ENCODE measurements at regions not wholly inside any gene's neighbourhood (a gene's known extent, or its start where the extent isn't known, plus 50 kb on each side); places are given as distances from the start of the nearest gene placed in this dataset.
"Not testable (repeated sequence)": the region's sequence is repeated elsewhere in the genome, so short reads cannot be mapped to it uniquely, and the experiment has no call there.

DNA sequence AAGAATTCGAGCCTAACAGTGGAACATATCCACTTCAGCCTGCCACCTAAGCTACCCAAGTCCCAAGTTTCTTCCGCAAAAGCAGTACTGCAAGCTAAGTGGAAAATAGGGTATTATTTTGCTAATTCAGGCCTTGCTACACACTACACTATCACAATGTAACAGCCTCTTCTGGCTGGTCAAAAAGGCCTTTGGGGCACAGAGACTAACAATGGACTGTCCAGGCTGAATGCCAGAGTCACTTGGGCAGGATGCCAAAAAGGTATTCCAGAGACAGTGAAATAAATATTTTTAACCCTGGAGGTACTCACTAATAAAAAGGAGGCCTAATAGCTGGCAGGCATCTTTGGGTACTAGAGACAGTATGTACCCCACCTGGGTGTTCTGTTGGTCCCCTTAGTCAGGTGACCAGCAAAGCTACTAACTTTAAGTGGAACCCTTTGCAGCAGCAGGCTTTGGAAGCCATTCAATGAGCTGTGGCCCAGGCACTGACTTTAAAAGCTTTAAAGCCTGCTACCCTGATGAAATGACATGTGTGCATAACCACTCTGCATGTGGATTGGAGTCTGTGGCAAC, 692.1 kb downstream of the HTR1B start:
- no peaks in the 10 kb centered on the region for H3K36me3 Mint-ChIP-seq
- DNase-seq (ENCODE audit: low spot score in 2 of 2), result no peak
- no peaks in the 10 kb centered on the region for H3K9me3 Mint-ChIP-seq
- ATAC-seq, result no peak
- H3K27ac Mint-ChIP-seq, result no peak overlapping the region

DNA sequence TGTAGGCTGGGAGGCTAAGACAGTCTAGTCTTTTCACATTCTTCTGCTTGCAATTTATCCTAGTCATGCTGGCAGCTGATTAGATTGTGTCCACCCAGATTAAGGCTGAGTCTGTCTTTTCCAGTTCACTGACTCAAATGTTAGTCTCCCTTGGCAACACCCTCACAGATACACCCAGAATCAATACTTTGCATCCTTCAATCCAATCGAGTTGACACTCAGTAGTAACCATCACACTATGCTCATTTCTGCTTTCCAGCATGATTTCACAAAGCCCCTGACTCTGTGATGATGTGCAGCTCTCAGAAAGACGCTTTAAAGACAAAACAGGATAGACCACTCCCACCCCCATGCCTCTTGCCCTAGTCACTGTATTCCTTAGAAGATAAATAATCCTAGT, 693.0 kb downstream of the HTR1B start:
- Mint-ChIP-seq H3K36me3 (no peaks in the 10 kb centered on the region), H3K9me3 (no peaks in the 10 kb centered on the region), H3K27ac (no peak overlapping the region)
- no peak for ATAC-seq
- no peak for DNase-seq (ENCODE audit: low spot score in 2 of 2)

DNA sequence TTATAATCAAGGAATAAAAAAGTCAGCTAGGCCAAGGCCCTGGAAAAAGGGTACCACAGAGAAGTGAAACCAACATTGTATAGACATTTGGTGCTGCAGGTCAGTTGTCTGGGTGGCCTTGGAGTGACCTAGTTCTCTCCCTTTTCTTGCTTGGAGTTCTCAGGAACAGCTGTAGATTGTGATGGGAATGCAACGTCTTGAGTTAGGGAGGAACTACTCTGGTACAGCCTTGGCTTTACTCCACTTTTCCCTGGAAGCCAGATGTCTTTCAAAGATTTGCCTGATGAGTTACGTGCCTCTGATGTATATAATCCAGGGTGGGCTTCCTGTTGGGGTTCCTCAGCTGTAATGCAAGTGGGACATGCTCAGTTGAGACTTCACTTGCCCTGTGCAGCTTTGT, 694.7 kb downstream of the HTR1B start:
- no peak for ATAC-seq
- H3K27ac Mint-ChIP-seq, result no peak overlapping the region

DNA sequence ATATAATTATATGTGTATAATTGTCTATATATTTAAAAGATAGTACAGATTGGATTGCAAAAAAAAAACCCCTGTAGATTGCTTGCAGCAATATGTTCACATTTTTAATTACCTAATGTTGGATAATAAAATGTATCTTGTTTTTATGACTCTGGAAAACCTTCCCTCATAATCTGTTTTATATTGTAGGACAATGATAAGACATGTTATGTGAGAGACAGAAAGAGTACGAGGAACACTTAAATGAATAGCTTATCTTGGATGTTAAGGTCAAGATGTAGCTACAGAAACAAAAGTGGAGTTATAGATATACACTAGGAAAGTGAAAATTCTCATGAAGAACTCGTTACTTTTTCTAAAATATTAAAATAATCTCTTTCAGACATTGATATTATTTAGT, 691.6 kb upstream of the IMPG1 start:
- DNase-seq (ENCODE audit: low spot score in 2 of 2) (no peak), ATAC-seq (no peak)
- H3K36me3 Mint-ChIP-seq, result no peaks in the 10 kb centered on the region
- H3K27ac Mint-ChIP-seq, result no peak overlapping the region
- H3K9me3 Mint-ChIP-seq, result peaks cover 6 to 8% of the 10 kb centered on the region in 2 donors

More for the DNA sequence above, 694.7 kb downstream of the HTR1B start:
- Mint-ChIP-seq H3K36me3 (no peaks in the 10 kb centered on the region), H3K9me3 (no peaks in the 10 kb centered on the region)
- DNase-seq (ENCODE audit: low spot score in 2 of 2), result no peak

DNA sequence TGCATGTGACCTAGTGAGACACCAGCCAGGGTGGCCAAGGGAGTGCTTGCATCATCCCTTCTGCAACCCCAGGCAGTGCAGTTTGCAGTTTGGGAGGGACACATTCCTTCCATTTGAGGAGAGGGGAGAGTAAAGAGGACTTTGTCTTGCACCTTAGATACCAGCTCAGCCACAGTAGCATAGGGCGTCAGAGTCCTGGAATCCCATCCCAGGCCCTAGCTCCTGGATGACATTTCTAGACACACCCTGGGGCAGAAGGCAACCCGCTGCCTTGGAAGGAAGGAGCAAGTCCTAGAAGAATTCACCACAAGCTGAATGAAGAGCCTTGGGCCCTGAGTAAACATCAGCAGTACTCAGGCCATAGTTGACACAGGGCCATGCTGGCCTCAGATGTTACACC, 680.4 kb upstream of the IMPG1 start:
- Mint-ChIP-seq H3K36me3 (peaks cover 0 to 13% of the 10 kb centered on the region in 2 donors), H3K9me3 (peaks cover 17 to 28% of the 10 kb centered on the region in 2 donors), H3K27ac (no peak overlapping the region)
- no peak for DNase-seq (ENCODE audit: low spot score in 2 of 2)
- ATAC-seq, result no peak

DNA sequence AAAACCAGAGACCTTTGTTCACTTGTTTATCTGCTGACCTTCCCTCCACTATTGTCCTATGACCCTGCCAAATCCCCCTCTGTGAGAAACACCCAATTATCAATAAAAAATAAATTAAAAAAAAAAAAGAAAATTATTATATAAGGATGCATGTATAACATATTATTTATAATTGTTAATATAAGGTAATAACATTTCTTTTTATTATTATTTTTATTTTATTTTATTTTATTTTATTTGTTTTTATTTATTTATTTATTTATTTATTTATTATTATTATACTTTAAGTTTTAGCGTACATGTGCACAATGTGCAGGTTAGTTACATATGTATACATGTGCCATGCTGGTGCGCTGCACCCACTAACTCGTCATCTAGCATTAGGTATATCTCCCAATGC, 672.9 kb upstream of the IMPG1 start:
- DNase-seq (ENCODE audit: low spot score in 2 of 2); ATAC-seq; H3K36me3 Mint-ChIP-seq; H3K27ac Mint-ChIP-seq: not testable (repeated sequence)
- peaks cover 5 to 17% of the 10 kb centered on the region in 2 donors for H3K9me3 Mint-ChIP-seq

DNA sequence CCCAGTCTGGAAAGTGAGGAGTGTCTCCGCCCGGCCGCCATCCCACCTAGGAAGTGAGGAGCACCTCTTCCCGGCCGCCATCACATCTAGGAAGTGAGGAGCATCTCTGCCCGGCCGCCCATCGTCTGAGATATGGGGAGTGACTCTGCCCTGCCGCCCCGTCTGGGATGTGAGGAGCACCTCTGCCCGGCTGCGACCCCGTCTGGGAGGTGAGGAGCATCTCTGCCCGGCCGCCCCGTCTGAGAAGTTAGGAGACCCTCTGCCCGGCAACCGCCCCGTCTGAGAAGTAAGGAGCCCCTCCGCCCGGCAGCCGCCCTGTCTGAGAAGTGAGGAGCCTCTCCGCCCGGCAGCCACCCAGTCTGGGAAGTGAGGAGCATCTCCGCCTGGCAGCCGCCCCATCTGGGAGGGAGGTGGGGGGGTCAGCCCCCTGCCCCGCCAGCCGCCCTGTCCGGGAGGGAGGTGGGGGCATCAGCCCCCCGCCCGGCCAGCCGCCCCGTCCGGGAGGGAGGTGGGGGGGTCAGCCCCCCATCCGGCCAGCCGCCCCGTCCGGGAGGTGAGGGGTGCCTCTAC, 671.8 kb upstream of the IMPG1 start:
- ATAC-seq; H3K27ac Mint-ChIP-seq; H3K36me3 Mint-ChIP-seq; DNase-seq (ENCODE audit: low spot score in 2 of 2): not testable (repeated sequence)
- H3K9me3 Mint-ChIP-seq, result peaks cover 5 to 14% of the 10 kb centered on the region in 2 donors

DNA sequence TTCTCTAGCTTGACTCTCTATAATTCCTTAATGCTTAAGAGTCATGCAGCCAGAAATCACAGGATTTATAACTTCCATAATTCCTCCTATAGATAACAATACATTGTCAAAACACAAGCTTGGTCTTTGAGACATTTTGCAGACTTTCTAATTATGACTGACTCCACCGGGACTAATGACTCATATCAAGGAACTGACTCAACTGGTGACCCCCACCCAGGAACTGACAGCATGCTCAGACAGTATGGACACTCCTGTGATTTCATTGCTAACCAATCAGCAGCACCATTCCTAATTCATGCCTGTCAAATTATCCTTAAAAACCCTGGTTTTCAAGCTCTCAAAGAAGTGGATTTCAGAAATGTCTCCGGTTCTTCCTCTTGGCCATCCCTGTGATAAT, 670.5 kb upstream of the IMPG1 start:
- no peak overlapping the region for H3K27ac Mint-ChIP-seq
- DNase-seq (ENCODE audit: low spot score in 2 of 2) (no peak), ATAC-seq (no peak)
- peaks cover 0 to 10% of the 10 kb centered on the region in 2 donors for H3K9me3 Mint-ChIP-seq
- H3K36me3 Mint-ChIP-seq, result no peaks in the 10 kb centered on the region

DNA sequence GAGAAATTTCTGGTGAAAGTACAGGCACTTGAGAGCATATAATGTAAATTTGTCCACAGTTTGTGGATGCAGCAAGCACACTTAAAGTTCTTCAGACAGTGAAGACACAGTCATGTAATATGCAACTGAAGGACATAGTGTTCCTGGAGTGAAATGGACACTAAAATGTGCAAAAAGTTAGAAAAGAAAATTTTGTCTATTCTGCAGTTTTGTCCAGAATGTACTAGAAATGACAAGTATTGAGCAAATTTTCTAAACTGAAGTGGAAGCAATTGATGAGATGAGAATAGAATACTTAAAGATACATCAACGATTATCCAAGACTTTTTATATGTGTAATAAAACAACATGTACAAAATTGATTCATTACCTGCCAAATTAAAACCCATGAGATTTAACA, 647.0 kb upstream of the IMPG1 start:
- peaks cover 18 to 19% of the 10 kb centered on the region in 2 donors for H3K9me3 Mint-ChIP-seq
- no peak overlapping the region for H3K27ac Mint-ChIP-seq
- no peaks in the 10 kb centered on the region for H3K36me3 Mint-ChIP-seq
- ATAC-seq (no peak), DNase-seq (ENCODE audit: low spot score in 2 of 2) (no peak)

DNA sequence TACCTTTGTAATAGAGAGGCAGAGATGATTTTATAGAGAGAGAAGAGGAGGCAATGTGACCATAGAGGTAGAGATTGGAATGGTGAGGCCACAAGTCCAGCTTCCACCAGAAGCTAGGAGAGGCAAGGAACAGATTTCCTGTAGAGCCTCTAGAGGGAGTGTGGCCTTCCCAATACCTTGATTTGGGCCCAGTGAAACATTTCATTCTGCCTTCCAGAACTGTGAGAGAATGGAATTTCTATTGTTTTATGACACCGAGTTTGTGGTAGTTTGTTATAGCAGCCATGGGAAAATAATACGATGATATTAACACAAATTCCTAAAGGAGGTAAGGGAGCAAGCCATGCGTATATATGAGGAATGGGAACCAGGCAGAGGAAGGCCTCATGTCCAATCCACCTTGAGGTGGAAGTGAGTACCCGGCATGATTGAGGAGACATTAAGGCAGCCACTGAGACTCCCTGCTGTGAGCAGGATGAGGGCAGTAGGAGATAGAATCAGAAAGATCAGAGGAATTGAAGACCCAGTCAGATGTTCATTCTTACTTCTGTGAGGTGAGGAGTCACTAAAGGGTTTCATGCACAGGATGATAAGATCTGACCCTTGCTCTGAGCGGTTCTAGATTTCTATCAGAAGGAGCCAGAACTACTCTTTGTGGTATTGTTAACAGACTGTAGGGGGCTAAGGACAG, 636.3 kb upstream of the IMPG1 start:
- DNase-seq (ENCODE audit: low spot score in 2 of 2) (no peak), ATAC-seq (no peak)
- Mint-ChIP-seq H3K36me3 (no peaks in the 10 kb centered on the region), H3K9me3 (peaks cover 0 to 3% of the 10 kb centered on the region in 2 donors), H3K27ac (no peak overlapping the region)

DNA sequence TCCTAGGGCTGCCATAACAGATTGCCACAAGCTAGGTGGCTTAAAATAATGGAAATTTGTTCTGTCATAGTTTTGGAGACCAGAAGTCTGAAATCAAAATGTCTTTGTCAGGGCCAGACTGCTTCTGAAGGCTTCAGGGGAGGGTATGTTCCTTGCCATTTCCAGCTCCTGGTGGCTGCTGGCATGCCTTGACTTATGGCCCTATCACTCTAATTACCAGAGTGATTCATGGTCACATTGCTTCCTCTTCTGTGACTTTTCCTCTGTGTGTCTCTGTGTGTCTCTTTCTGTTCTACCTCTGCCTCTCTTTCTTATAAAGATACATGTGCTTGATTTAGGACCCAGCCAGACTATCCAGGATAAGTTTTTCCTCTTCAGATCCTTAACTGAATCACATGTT, 635.2 kb upstream of the IMPG1 start:
- Mint-ChIP-seq H3K36me3 (no peaks in the 10 kb centered on the region), H3K9me3 (peaks cover 2 to 3% of the 10 kb centered on the region in 2 donors), H3K27ac (no peak overlapping the region)
- DNase-seq (ENCODE audit: low spot score in 2 of 2) (no peak), ATAC-seq (no peak)

DNA sequence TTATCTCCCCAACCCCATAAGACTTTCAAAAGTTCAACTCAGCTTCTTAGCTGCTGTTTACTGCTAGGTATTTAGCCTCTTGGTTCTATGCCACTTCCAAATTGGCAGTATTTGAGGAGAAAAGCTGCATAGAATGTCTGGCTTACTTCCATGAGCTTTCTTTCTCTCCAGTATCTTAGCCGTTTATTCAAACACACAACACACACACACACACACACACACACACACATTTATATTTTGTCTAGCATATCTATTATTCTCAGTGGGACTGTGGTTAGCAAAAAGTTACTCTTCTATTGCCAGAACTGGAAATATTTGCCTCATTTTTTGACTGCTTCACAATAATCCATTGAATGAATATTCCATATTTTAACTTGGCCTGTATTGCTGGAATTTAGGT, 634.2 kb upstream of the IMPG1 start:
- H3K27ac Mint-ChIP-seq, result no peak overlapping the region
- DNase-seq (ENCODE audit: low spot score in 2 of 2) (no peak), ATAC-seq (no peak)
- H3K9me3 Mint-ChIP-seq, result peaks cover 4 to 8% of the 10 kb centered on the region in 2 donors
- H3K36me3 Mint-ChIP-seq, result no peaks in the 10 kb centered on the region

DNA sequence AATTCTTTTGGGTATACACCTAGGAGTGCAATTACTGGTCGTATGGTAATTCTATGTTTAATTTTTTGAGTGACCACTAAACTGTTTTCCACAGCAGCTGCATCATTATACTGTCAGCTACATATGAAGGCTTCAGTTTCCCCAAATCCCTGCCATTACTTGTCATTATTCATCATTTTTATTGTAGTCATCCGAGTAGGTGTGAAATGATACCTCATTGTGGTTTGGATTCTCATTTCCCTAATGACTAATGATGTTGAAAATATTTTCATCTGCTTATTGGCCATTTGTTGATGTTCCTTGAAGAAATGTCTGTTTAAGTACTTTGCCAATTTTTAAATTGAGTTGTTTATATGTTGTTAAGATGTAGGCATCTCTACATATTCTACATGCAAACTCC, 633.6 kb upstream of the IMPG1 start:
- no peak for ATAC-seq
- no peak for DNase-seq (ENCODE audit: low spot score in 2 of 2)
- H3K9me3 Mint-ChIP-seq, result peaks cover 7 to 8% of the 10 kb centered on the region in 2 donors
- no peak overlapping the region for H3K27ac Mint-ChIP-seq
- no peaks in the 10 kb centered on the region for H3K36me3 Mint-ChIP-seq

DNA sequence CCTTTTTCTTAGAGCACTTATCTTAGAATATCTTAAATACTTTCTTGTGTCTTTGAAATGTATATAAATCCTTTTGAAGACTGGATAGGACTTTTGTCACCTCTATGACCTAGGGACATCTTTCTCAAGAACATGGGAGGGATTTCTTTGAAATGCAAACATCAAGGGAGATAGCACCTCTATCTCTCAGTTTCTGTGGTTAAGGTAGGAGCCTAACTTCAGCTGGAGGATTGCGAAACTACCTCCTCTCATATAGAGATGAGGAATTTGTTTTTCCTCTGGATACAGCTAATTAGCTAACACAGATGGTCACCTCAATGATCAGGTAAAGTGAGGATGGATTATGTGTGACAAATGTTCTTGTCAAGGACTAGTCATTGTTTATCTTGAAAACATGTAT, 631.3 kb upstream of the IMPG1 start:
- DNase-seq (ENCODE audit: low spot score in 2 of 2) (no peak), ATAC-seq (no peak)
- Mint-ChIP-seq H3K9me3 (peaks cover 7 to 8% of the 10 kb centered on the region in 2 donors), H3K36me3 (no peaks in the 10 kb centered on the region), H3K27ac (no peak overlapping the region)

DNA sequence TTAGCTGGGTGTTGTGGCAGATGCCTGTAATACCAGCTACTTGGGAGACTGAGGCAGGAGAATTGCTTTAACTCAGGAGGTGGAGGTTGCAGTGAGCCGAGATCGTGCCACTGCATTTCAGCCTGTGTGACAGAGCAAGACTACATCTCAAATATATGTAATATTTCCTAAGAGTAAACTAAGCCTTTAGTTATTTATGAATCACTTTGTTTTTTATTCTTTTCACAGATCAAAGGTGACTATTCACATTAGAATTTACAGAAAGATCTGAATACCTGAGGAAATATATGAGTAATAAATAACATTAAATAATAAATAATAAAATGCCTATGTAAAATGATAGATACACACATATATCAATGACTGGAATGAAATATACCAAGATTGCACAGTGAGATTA, 630.8 kb upstream of the IMPG1 start:
- ATAC-seq, result no peak
- H3K27ac Mint-ChIP-seq, result no peak overlapping the region
- H3K36me3 Mint-ChIP-seq, result no peaks in the 10 kb centered on the region
- no peak for DNase-seq (ENCODE audit: low spot score in 2 of 2)
- H3K9me3 Mint-ChIP-seq, result peaks cover 7 to 8% of the 10 kb centered on the region in 2 donors

DNA sequence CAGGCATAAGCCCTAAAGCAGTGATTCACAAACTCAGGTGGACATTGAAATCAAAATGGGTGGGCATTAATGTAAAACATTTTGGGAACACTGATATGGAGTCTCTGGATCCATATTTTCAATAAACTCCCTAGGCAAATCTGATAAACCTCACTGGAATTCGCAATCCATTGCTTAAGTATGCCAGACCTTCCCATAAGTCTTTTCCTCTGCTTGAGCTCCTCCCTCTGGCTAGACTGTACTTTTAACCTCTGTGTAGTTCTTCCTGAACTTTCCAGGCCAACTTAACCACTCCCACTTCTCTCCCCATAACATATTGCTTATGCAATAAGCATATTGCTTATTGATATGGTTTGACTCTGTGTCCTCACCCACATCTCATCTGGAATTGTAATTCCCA, 629.7 kb upstream of the IMPG1 start:
- ATAC-seq (no peak), DNase-seq (ENCODE audit: low spot score in 2 of 2) (no peak)
- peaks cover 4 to 8% of the 10 kb centered on the region in 2 donors for H3K9me3 Mint-ChIP-seq
- H3K36me3 Mint-ChIP-seq, result no peaks in the 10 kb centered on the region
- H3K27ac Mint-ChIP-seq, result no peak overlapping the region

DNA sequence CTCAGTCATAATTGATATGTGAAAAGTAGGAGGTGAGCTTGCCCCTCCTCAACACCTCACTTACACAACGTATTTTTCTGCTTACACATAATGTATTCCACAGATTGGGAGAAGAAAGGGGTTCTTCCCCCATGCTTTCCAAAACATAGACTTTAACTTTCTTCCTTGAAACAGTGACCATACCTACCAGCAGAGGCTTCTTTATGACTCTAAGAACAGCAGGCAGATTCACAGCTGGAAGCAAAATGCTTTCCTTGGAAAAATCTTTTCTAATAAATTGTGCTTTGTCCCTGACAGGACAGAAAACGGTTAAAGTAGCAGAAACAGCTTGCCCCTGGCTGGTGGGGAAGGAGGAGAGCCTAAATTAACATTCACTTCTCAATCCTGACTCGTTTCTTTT, 629.1 kb upstream of the IMPG1 start:
- no peak for DNase-seq (ENCODE audit: low spot score in 2 of 2)
- H3K36me3 Mint-ChIP-seq, result no peaks in the 10 kb centered on the region
- no peak for ATAC-seq
- no peak overlapping the region for H3K27ac Mint-ChIP-seq
- peaks cover 4 to 8% of the 10 kb centered on the region in 2 donors for H3K9me3 Mint-ChIP-seq

DNA sequence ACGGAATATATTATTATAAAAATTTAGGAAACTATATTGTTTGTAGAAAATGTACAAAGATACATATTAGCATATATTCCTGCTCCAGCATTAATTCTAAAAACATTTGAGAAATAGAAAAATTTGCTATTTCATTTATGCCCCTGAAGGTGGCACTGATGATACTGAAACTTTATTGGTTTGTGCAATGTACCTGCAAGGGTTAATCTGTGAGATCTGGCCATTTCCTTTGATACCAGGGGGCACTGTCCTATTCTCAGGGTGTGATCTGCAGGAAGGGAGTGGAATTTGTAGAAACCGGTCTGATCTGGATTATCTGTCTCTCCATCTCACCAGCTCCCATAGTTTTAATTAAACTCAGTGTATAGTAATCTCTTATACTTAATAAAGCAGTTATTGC, 625.1 kb upstream of the IMPG1 start:
- Mint-ChIP-seq H3K9me3 (peaks cover 4 to 6% of the 10 kb centered on the region in 2 donors), H3K36me3 (no peaks in the 10 kb centered on the region), H3K27ac (no peak overlapping the region)
- ATAC-seq (no peak), DNase-seq (ENCODE audit: low spot score in 2 of 2) (no peak)
